Vagina (tissue), 2 donors: ENCODE measurements at regions not wholly inside any gene's neighbourhood (a gene's known extent, or its start where the extent isn't known, plus 50 kb on each side); places are given as distances from the start of the nearest gene placed in this dataset.

ENCODE experiments used
- DNase-seq, 2 donors: peaks; one replicate each; pipeline ENCODE4 v3.0.0-alpha.2; 2017; ENCODE audit errors: extremely low spot score in 2 of 2
- H3K27ac ChIP-seq: fragments of 200-600 bp; sonication (generic); one replicate; pipeline ENCODE4 v1.5.1; 2019
- H3K27me3 ChIP-seq: fragments of 200-600 bp; sonication (generic); one replicate; pipeline ENCODE4 v1.5.1; 2019
- H3K36me3 ChIP-seq, 2 donors: fragments of 200-600 bp; sonication (generic); one replicate each; pipeline ENCODE4 v1.5.1; 2017 to 2019
- H3K4me1 ChIP-seq: fragments of 200-600 bp; sonication (generic); one replicate; pipeline ENCODE4 v1.5.1; 2019
- H3K4me3 ChIP-seq, 2 donors: fragments of 200-600 bp; sonication (generic); 1 replicate in 1 of 2; 2 replicates in 1 of 2; pipeline ENCODE4 v1.5.1; 2016 to 2019
- H3K9me3 ChIP-seq: fragments of 200-600 bp; sonication (generic); one replicate; pipeline ENCODE4 v1.5.1; 2019
- POLR2A ChIP-seq, 2 donors: fragments of 450-650 bp; IDR thresholded peaks; one replicate each; pipeline ENCODE4 v1.6.1; 2017; ENCODE audit warnings: antibody characterized with exemption in 2 of 2, mild to moderate bottlenecking in 2 of 2, moderate library complexity in 2 of 2
- POLR2AphosphoS5 ChIP-seq, 2 donors: sonication (generic); formaldehyde crosslinking; IDR thresholded peaks; one replicate each; pipeline ENCODE4 v1.9.0; 2017; ENCODE audit warnings: antibody characterized with exemption in 2 of 2, mild to moderate bottlenecking in 2 of 2, low read depth in 1 of 2; ENCODE audit not compliant: insufficient read depth in 1 of 2
- intact Hi-C: fragments of 100-400 bp; cut with DNase I; formaldehyde crosslinking; loops from one replicate; pipeline ENCODE4 v1.15.1; 2023
- TF ChIP-seq, protein P1 (sequence below), 3 experiments: fragments of 450-650 bp in 2 of 3; fragments of 200-600 bp in 1 of 3; sonication (generic) in 1 of 3; IDR thresholded peaks; one replicate each; pipeline ENCODE4 v1.5.1; 2017 to 2019; ENCODE audit warnings: antibody characterized with exemption in 3 of 3, mild to moderate bottlenecking in 2 of 3, moderate library complexity in 2 of 3

GRCh38 chr11:41519696-41520095, 60.2 kb upstream of the LRRC4C start:
- Histone ChIP-seq H3K4me3 (no peak overlapping the region), H3K9me3 (no peaks in the 10 kb centered on the region), H3K36me3 (no peaks in the 10 kb centered on the region), H3K27me3 (no peaks in the 10 kb centered on the region), H3K27ac (no peak overlapping the region), H3K4me1 (no peaks in the 10 kb centered on the region)
- no peak for DNase-seq
- TF ChIP-seq POLR2A (IDR thresholded peaks at IDR 0.05) = no peak
- no peak for TF ChIP-seq POLR2AphosphoS5 (IDR thresholded peaks at IDR 0.05; ENCODE audit: insufficient read depth in 1 of 2, low read depth in 1 of 2)
- TF ChIP-seq, protein P1, sequence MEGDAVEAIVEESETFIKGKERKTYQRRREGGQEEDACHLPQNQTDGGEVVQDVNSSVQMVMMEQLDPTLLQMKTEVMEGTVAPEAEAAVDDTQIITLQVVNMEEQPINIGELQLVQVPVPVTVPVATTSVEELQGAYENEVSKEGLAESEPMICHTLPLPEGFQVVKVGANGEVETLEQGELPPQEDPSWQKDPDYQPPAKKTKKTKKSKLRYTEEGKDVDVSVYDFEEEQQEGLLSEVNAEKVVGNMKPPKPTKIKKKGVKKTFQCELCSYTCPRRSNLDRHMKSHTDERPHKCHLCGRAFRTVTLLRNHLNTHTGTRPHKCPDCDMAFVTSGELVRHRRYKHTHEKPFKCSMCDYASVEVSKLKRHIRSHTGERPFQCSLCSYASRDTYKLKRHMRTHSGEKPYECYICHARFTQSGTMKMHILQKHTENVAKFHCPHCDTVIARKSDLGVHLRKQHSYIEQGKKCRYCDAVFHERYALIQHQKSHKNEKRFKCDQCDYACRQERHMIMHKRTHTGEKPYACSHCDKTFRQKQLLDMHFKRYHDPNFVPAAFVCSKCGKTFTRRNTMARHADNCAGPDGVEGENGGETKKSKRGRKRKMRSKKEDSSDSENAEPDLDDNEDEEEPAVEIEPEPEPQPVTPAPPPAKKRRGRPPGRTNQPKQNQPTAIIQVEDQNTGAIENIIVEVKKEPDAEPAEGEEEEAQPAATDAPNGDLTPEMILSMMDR (IDR thresholded peaks at IDR 0.05) = no peak
- intact Hi-C loops = no loop called here

- no peaks in the 10 kb centered on the region for H3K36me3 ChIP-seq
- intact Hi-C loops = no loop called here
- DNase-seq = no peak
- no peaks in the 10 kb centered on the region for H3K4me1 ChIP-seq
- no peaks in the 10 kb centered on the region for H3K9me3 ChIP-seq
- H3K4me3 ChIP-seq = no peak overlapping the region
- no peak overlapping the region for H3K27ac ChIP-seq
- no peaks in the 10 kb centered on the region for H3K27me3 ChIP-seq
- TF ChIP-seq POLR2A (IDR thresholded peaks at IDR 0.05) (no peak), POLR2AphosphoS5 (IDR thresholded peaks at IDR 0.05; ENCODE audit: insufficient read depth in 1 of 2, low read depth in 1 of 2) (no peak)
- TF ChIP-seq, protein P1 (IDR thresholded peaks at IDR 0.05) = no peak
These were observed 62.9 kb upstream of the LRRC4C start for GRCh38 chr11:41522391-41522790.

- no peak overlapping the region for H3K27ac ChIP-seq
- H3K9me3 ChIP-seq = no peaks in the 10 kb centered on the region
- H3K36me3 ChIP-seq = no peaks in the 10 kb centered on the region
- no peak overlapping the region for H3K4me3 ChIP-seq
- intact Hi-C loops = no loop called here
- H3K27me3 ChIP-seq = no peaks in the 10 kb centered on the region
- H3K4me1 ChIP-seq = no peaks in the 10 kb centered on the region
- DNase-seq = no peak
- TF ChIP-seq, protein P1 (IDR thresholded peaks at IDR 0.05) = no peak
- no peak for TF ChIP-seq POLR2A (IDR thresholded peaks at IDR 0.05)
- TF ChIP-seq POLR2AphosphoS5 (IDR thresholded peaks at IDR 0.05; ENCODE audit: insufficient read depth in 1 of 2, low read depth in 1 of 2) = no peak
These were observed 63.6 kb upstream of the LRRC4C start for GRCh38 chr11:41522899-41523672.

- Histone ChIP-seq H3K27me3 (no peaks in the 10 kb centered on the region), H3K9me3 (no peaks in the 10 kb centered on the region), H3K27ac (no peak overlapping the region), H3K4me3 (no peak overlapping the region), H3K4me1 (no peaks in the 10 kb centered on the region), H3K36me3 (no peaks in the 10 kb centered on the region)
- TF ChIP-seq POLR2AphosphoS5 (IDR thresholded peaks at IDR 0.05; ENCODE audit: insufficient read depth in 1 of 2, low read depth in 1 of 2) (no peak), POLR2A (IDR thresholded peaks at IDR 0.05) (no peak)
- TF ChIP-seq, protein P1 (IDR thresholded peaks at IDR 0.05) = no peak
- intact Hi-C loops = no loop called here
- no peak for DNase-seq
These were observed 68.1 kb upstream of the LRRC4C start for GRCh38 chr11:41527530-41527929.

DNA sequence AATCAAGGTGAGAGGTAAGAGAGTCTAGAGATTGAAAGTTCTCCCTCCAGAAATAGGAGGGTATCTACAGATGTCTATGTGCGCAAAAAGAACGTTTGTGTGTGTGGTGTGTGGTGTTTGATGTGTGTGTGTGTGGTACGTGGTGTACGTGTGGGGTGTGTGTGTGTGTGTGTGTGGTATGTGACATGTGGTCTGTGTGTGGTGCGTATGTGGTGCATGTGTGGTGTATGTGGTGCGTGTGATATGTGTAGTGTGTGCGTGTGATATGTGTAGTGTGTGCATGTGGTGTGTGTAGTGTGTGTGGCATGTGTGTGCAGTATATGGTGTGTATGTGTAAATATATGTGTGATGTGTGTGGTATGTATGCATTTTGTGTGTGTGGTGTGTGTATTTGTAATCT, 73.0 kb upstream of the LRRC4C start:
- Histone ChIP-seq H3K27ac (no peak overlapping the region), H3K4me1 (no peaks in the 10 kb centered on the region), H3K4me3 (no peak overlapping the region), H3K27me3 (no peaks in the 10 kb centered on the region), H3K36me3 (no peaks in the 10 kb centered on the region), H3K9me3 (no peaks in the 10 kb centered on the region)
- no peak for TF ChIP-seq POLR2A (IDR thresholded peaks at IDR 0.05)
- TF ChIP-seq, protein P1 (IDR thresholded peaks at IDR 0.05) = no peak
- TF ChIP-seq POLR2AphosphoS5 (IDR thresholded peaks at IDR 0.05; ENCODE audit: insufficient read depth in 1 of 2, low read depth in 1 of 2) = no peak
- intact Hi-C loops = no loop called here
- DNase-seq = no peak
